Endothelial cell of umbilical vein (primary cell): ENCODE measurements at regions not wholly inside any gene's neighbourhood (a gene's known extent, or its start where the extent isn't known, plus 50 kb on each side); places are given as distances from the start of the nearest gene placed in this dataset.

ENCODE experiments used
- POLR2AphosphoS5 ChIP-seq: IDR thresholded peaks from 2 replicates; pipeline ENCODE4 v1.6.1; 2012; ENCODE audit warnings: low read depth, mild to moderate bottlenecking, control low read depth, low read length, moderate library complexity; ENCODE audit not compliant: insufficient read depth
- TF ChIP-seq, protein P1 (sequence below), 2 donors: IDR thresholded peaks; 1 replicate in 1 of 2; 2 replicates in 1 of 2; pipeline ENCODE4 v1.5.1; 2011; ENCODE audit warnings: low read length in 2 of 2, mild to moderate bottlenecking in 2 of 2, moderate library complexity in 2 of 2, control low read depth in 1 of 2, inconsistent platforms in 1 of 2, low read depth in 1 of 2; ENCODE audit not compliant: insufficient read depth in 1 of 2; ENCODE audit errors: extremely low read depth in 1 of 2

DNA sequence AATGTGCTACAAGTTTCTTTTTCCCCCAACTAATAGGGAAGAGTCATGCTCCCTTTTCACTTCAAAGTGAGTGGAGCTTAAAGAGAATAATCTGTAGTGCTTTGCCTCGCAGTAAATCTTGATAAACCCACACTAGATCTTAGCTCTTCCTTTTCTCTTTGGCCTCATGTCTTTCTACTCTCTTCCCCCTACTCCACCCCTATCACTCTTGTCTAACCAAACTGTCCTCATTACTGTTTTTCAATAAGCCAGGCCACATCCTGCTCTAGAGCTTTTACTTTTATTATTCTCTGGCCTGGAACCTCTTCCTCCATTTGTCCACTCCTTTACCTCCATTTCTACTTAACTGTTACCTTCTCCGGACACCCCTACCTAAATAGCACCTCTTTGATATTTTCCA is 291.0 kb upstream of the SATB1 start:
- TF ChIP-seq POLR2AphosphoS5: no peak
- TF ChIP-seq, protein P1, sequence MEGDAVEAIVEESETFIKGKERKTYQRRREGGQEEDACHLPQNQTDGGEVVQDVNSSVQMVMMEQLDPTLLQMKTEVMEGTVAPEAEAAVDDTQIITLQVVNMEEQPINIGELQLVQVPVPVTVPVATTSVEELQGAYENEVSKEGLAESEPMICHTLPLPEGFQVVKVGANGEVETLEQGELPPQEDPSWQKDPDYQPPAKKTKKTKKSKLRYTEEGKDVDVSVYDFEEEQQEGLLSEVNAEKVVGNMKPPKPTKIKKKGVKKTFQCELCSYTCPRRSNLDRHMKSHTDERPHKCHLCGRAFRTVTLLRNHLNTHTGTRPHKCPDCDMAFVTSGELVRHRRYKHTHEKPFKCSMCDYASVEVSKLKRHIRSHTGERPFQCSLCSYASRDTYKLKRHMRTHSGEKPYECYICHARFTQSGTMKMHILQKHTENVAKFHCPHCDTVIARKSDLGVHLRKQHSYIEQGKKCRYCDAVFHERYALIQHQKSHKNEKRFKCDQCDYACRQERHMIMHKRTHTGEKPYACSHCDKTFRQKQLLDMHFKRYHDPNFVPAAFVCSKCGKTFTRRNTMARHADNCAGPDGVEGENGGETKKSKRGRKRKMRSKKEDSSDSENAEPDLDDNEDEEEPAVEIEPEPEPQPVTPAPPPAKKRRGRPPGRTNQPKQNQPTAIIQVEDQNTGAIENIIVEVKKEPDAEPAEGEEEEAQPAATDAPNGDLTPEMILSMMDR (IDR thresholded peaks at IDR 0.05; ENCODE audit: extremely low read depth in 1 of 2, insufficient read depth in 1 of 2, low read depth in 1 of 2, low read length in 2 of 2): no peak
